OCI-LY1 (cell line): ENCODE measurements at regions not wholly inside any gene's neighbourhood (a gene's known extent, or its start where the extent isn't known, plus 50 kb on each side); places are given as distances from the start of the nearest gene placed in this dataset.

Experiments
- H2AFZ ChIP-seq: fragments of 200-600 bp; sonication (generic), shearing (Covaris generic); 2 replicates; pipeline ENCODE4 v1.6.0; 2014; ENCODE audit warnings: antibody characterized with exemption, mild to moderate bottlenecking, low read length
- H3F3A ChIP-seq: fragments of 200-600 bp; sonication (generic), shearing (Covaris generic); 2 replicates; pipeline ENCODE4 v1.6.0; 2014; ENCODE audit warnings: mild to moderate bottlenecking, antibody characterized with exemption, low read length, moderate library complexity; ENCODE audit not compliant: insufficient read depth
- H3K27ac ChIP-seq: fragments of 200-600 bp; sonication (generic); 2 replicates; pipeline ENCODE4 v1.5.1; 2014; ENCODE audit warnings: low read length, mixed run types, mild to moderate bottlenecking, low read depth; ENCODE audit not compliant: poor library complexity, severe bottlenecking
- H3K27me3 ChIP-seq: fragments of 200-600 bp; sonication (generic); 2 replicates; pipeline ENCODE4 v1.6.0; 2014; ENCODE audit warnings: antibody characterized with exemption, mild to moderate bottlenecking, low read length, moderate library complexity; ENCODE audit not compliant: insufficient read depth
- H3K36me3 ChIP-seq: fragments of 200-600 bp; sonication (generic); 2 replicates; pipeline ENCODE4 v1.6.1; 2014; ENCODE audit warnings: mild to moderate bottlenecking, antibody characterized with exemption, low read length, moderate library complexity, mixed read lengths; ENCODE audit not compliant: insufficient read depth
- H3K4me1 ChIP-seq: fragments of 200-600 bp; sonication (generic); 2 replicates; pipeline ENCODE4 v1.5.1; 2014; ENCODE audit warnings: mild to moderate bottlenecking, low read length, moderate library complexity; ENCODE audit not compliant: insufficient read depth, severe bottlenecking
- H3K4me2 ChIP-seq: fragments of 200-600 bp; sonication (generic), shearing (Covaris generic); 2 replicates; pipeline ENCODE4 v1.6.1; 2014; ENCODE audit warnings: low read length
- H3K4me3 ChIP-seq: fragments of 200-600 bp; sonication (generic); 2 replicates; pipeline ENCODE4 v1.5.1; 2014; ENCODE audit warnings: low read length, low read depth, mild to moderate bottlenecking, mixed read lengths; ENCODE audit not compliant: poor library complexity, severe bottlenecking
- H3K79me2 ChIP-seq: fragments of 200-600 bp; shearing (Covaris generic); 2 replicates; pipeline ENCODE4 v1.6.1; 2016; ENCODE audit warnings: mixed run types, low read length, mixed read lengths; ENCODE audit not compliant: insufficient read depth
- H3K9ac ChIP-seq: fragments of 200-600 bp; sonication (generic), shearing (Covaris generic); 2 replicates; pipeline ENCODE4 v1.6.1; 2014; ENCODE audit warnings: mild to moderate bottlenecking, low read length, mixed read lengths
- H3K9me2 ChIP-seq: fragments of 200-600 bp; sonication (generic), shearing (Covaris generic); 2 replicates; pipeline ENCODE4 v1.6.1; 2014; ENCODE audit warnings: low read depth, mild to moderate bottlenecking, low read length, mixed read lengths
- H3K9me3 ChIP-seq: fragments of 200-600 bp; shearing (Covaris generic); 2 replicates; pipeline ENCODE4 v1.6.1; 2014; ENCODE audit warnings: low read length, mixed read lengths
- H4K20me1 ChIP-seq: fragments of 200-600 bp; sonication (generic), shearing (Covaris generic); 2 replicates; pipeline ENCODE4 v1.6.0; 2016; ENCODE audit warnings: mild to moderate bottlenecking, low read length; ENCODE audit not compliant: insufficient read depth
- EZH2 ChIP-seq: fragments of 200-600 bp; sonication (generic), shearing (Covaris generic); IDR thresholded peaks from 2 replicates; pipeline ENCODE4 v1.8.0; 2017; ENCODE audit warnings: borderline replicate concordance, mixed run types, mild to moderate bottlenecking, antibody characterized with exemption, low read length, moderate library complexity, mixed read lengths
- TF ChIP-seq, protein P1 (sequence below): fragments of 200-600 bp; sonication (generic), shearing (Covaris generic); IDR thresholded peaks from 2 replicates; pipeline ENCODE4 v1.5.1; 2017; ENCODE audit warnings: mild to moderate bottlenecking, antibody characterized with exemption, low read length, moderate library complexity, mixed read lengths

DNA sequence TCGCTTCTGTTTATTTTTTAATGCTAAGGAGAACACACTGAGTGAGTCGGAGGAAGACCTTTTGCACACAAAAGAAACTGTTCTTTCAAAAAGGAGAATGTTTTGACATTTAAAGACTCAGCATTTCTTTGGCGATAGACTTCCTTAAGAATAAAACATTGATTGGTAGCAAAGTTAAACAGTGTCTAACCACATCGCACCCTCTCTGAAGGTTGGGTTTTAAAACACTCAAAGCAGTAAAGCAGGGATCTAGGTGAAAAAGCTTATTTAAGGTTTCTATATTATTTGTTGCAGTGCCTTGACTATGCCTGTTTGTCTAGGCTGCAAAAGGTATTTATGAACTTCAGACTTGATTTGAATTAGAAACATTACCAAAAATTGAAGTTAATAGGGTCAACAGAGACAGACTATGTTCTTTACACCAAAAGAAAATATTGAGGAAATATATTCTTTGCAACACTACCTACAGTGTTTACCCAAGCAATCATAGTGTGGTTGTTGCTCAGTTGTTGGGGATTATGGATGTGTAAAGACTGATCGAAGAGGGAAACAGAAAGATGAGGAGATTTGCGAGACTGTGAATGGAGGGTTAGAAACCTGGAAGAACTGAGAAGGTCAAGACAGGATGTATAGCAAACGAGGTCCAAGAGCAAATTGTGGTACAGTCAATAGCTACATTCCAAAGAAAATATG lies 297.8 kb upstream of the SLC39A10 start:
- H3F3A ChIP-seq = no peaks in the 10 kb centered on the region
- no peaks in the 10 kb centered on the region; the same call in 1 of the 2 replicates for H3K36me3 ChIP-seq
- no peak overlapping the region for H3K9ac ChIP-seq
- no peaks in the 10 kb centered on the region for H3K27me3 ChIP-seq
- no peaks in the 10 kb centered on the region for H3K9me3 ChIP-seq
- no peak overlapping the region for H2AFZ ChIP-seq
- no peak overlapping the region for H3K4me2 ChIP-seq
- H4K20me1 ChIP-seq = no peaks in the 10 kb centered on the region
- no peaks in the 10 kb centered on the region for H3K79me2 ChIP-seq
- H3K4me3 ChIP-seq = no peak overlapping the region
- H3K27ac ChIP-seq = no peak overlapping the region
- TF ChIP-seq, protein P1, sequence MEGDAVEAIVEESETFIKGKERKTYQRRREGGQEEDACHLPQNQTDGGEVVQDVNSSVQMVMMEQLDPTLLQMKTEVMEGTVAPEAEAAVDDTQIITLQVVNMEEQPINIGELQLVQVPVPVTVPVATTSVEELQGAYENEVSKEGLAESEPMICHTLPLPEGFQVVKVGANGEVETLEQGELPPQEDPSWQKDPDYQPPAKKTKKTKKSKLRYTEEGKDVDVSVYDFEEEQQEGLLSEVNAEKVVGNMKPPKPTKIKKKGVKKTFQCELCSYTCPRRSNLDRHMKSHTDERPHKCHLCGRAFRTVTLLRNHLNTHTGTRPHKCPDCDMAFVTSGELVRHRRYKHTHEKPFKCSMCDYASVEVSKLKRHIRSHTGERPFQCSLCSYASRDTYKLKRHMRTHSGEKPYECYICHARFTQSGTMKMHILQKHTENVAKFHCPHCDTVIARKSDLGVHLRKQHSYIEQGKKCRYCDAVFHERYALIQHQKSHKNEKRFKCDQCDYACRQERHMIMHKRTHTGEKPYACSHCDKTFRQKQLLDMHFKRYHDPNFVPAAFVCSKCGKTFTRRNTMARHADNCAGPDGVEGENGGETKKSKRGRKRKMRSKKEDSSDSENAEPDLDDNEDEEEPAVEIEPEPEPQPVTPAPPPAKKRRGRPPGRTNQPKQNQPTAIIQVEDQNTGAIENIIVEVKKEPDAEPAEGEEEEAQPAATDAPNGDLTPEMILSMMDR = no peak
- no peak for TF ChIP-seq EZH2
- H3K9me2 ChIP-seq = no peaks in the 10 kb centered on the region
- H3K4me1 ChIP-seq = no peaks in the 10 kb centered on the region

DNA sequence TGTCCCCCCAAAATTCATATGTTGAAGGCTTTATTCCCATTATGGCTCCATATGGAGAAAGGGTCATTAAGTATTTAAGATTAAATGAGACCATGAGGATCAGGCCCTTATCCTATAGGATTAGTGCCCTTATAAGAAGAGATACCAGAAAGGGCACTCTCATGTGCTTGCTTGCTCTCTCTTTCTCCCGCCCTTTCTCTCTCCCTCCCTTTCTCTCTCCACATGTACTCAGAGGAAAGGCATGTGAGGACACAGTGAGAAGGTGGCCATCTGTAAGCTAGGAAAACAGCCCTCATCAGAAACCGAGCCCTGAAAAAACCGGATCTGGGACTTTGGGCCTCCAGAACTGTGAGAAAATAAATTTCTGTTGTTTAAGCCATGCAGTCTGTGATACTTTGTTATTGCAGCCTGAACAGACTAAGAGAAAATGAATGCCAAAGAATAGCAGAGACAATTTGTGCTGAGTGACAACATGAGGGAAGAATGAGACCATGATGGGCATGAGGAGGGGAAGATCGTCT lies 300.0 kb upstream of the SLC39A10 start:
- Histone ChIP-seq H3F3A (no peaks in the 10 kb centered on the region), H3K9me3 (no peaks in the 10 kb centered on the region), H3K79me2 (no peaks in the 10 kb centered on the region), H3K4me3 (no peak overlapping the region), H3K27me3 (no peaks in the 10 kb centered on the region), H3K9me2 (no peaks in the 10 kb centered on the region), H3K4me2 (no peak overlapping the region), H4K20me1 (no peaks in the 10 kb centered on the region), H2AFZ (no peak overlapping the region), H3K4me1 (peaks cover 8% of the 10 kb centered on the region), H3K36me3 (no peaks in the 10 kb centered on the region; the same call in 1 of the 2 replicates), H3K9ac (no peak overlapping the region), H3K27ac (no peak overlapping the region)
- no peak for TF ChIP-seq EZH2
- TF ChIP-seq, protein P1 = no peak

DNA sequence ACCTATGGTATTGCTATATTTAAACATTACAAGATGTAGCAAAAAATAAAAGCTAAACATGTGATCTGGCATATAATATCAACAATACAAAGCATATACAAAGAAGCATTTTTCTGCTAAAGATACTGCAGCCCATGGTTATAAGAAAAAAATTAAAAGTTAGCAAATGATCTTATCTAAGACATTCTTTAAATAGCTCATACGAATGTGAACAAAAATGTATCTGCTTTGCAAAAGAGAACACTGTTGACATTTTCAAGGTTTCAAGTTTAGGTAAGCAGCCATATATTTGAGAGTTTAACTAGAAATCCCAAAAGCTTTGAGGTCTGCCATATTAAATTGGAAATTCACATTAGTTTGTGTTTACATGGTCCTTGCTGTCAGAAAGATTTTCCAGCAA lies 301.0 kb upstream of the SLC39A10 start:
- H3K9me2 ChIP-seq = no peaks in the 10 kb centered on the region
- no peaks in the 10 kb centered on the region for H3K9me3 ChIP-seq
- H2AFZ ChIP-seq = no peak overlapping the region
- H3F3A ChIP-seq = no peaks in the 10 kb centered on the region
- no peaks in the 10 kb centered on the region for H4K20me1 ChIP-seq
- TF ChIP-seq EZH2 = no peak
- TF ChIP-seq, protein P1 = no peak
- H3K27me3 ChIP-seq = no peaks in the 10 kb centered on the region
- no peak overlapping the region for H3K27ac ChIP-seq
- H3K4me1 ChIP-seq = peaks cover 8% of the 10 kb centered on the region
- no peak overlapping the region for H3K4me3 ChIP-seq
- no peak overlapping the region for H3K9ac ChIP-seq
- H3K36me3 ChIP-seq = no peaks in the 10 kb centered on the region; the same call in 1 of the 2 replicates
- no peaks in the 10 kb centered on the region for H3K79me2 ChIP-seq
- no peak overlapping the region for H3K4me2 ChIP-seq
